ENCODE measurements at regions not wholly inside any gene's neighbourhood (a gene's known extent, or its start where the extent isn't known, plus 50 kb on each side); places are given as distances from the start of the nearest gene placed in this dataset.

- no peak for DNase-seq (ENCODE audit: low spot score)
- H3K9me3 ChIP-seq (ENCODE audit: low read length) = no peaks in the 10 kb centered on the region
- no peak overlapping the region for H2AFZ ChIP-seq (ENCODE audit: low read length)
- H3K4me3 ChIP-seq (ENCODE audit: low read depth, low read length, poor library complexity, severe bottlenecking) = no peak overlapping the region
- no peaks in the 10 kb centered on the region for H3K36me3 ChIP-seq (ENCODE audit: insufficient read depth, low read length)
- ChIA-PET POLR2A (no interaction called here), CTCF (ENCODE audit: unreplicated experiment) (interaction anchor here (0.7 kb wide), 1 partner anchor 65 kb away, joined by 3 read pairs; no protein-coding TSS in a partner anchor)
- H3K4me1 ChIP-seq (ENCODE audit: insufficient read depth, low read length, poor library complexity, severe bottlenecking) = no peaks in the 10 kb centered on the region
- H3K9me2 ChIP-seq (ENCODE audit: insufficient read depth, low read length) = no peaks in the 10 kb centered on the region
- H3K4me2 ChIP-seq (ENCODE audit: low read length) = no peak overlapping the region
- H3K27ac ChIP-seq (ENCODE audit: low read depth, low read length, poor library complexity, severe bottlenecking) = no peak overlapping the region
- BruUV-seq (replicated peaks) = no TSS peak
- TF ChIP-seq EZH2phosphoT487 (IDR thresholded peaks at IDR 0.05; ENCODE audit: borderline replicate concordance, low read depth, low read length) (no peak), CTCF (conservative IDR thresholded peaks at IDR 0.05; ENCODE audit: low read length) (no peak)
- H3K79me2 ChIP-seq (ENCODE audit: insufficient read depth, low read depth, low read length) = no peaks in the 10 kb centered on the region
- intact Hi-C loops (cut with micrococcal nuclease; ENCODE audit: unreplicated experiment) = no loop called here
- H4K20me1 ChIP-seq (ENCODE audit: insufficient read depth, low read length) = no peaks in the 10 kb centered on the region
These were observed 199.8 kb upstream of the SFRP2 start for GRCh38 chr4:153988492-153989363.

GRCh38 chr4:153987291-153987690 is 198.4 kb upstream of the SFRP2 start:
- no peak for TF ChIP-seq EZH2phosphoT487 (IDR thresholded peaks at IDR 0.05; ENCODE audit: borderline replicate concordance, low read depth, low read length)
- TF ChIP-seq CTCF (conservative IDR thresholded peaks at IDR 0.05; ENCODE audit: low read length) = no peak
- Histone ChIP-seq H2AFZ (ENCODE audit: low read length) (no peak overlapping the region), H3K27ac (ENCODE audit: low read depth, low read length, poor library complexity, severe bottlenecking) (no peak overlapping the region), H3K79me2 (ENCODE audit: insufficient read depth, low read depth, low read length) (no peaks in the 10 kb centered on the region), H3K4me2 (ENCODE audit: low read length) (no peak overlapping the region), H3K9me3 (ENCODE audit: low read length) (no peaks in the 10 kb centered on the region), H3K4me1 (ENCODE audit: insufficient read depth, low read length, poor library complexity, severe bottlenecking) (no peaks in the 10 kb centered on the region), H3K36me3 (ENCODE audit: insufficient read depth, low read length) (no peaks in the 10 kb centered on the region), H4K20me1 (ENCODE audit: insufficient read depth, low read length) (no peaks in the 10 kb centered on the region), H3K9me2 (ENCODE audit: insufficient read depth, low read length) (no peaks in the 10 kb centered on the region), H3K4me3 (ENCODE audit: low read depth, low read length, poor library complexity, severe bottlenecking) (no peak overlapping the region)
- BruUV-seq (replicated peaks) = no TSS peak
- no peak for DNase-seq (ENCODE audit: low spot score)
- intact Hi-C loops (cut with micrococcal nuclease; ENCODE audit: unreplicated experiment) = no loop called here
- CTCF ChIA-PET (ENCODE audit: unreplicated experiment) = no interaction called here
- POLR2A ChIA-PET = interaction anchor here (0.6 to 1.4 kb wide), 2 partner anchors 13 to 352 kb away, joined by 3 read pairs; no protein-coding TSS in a partner anchor

DNA sequence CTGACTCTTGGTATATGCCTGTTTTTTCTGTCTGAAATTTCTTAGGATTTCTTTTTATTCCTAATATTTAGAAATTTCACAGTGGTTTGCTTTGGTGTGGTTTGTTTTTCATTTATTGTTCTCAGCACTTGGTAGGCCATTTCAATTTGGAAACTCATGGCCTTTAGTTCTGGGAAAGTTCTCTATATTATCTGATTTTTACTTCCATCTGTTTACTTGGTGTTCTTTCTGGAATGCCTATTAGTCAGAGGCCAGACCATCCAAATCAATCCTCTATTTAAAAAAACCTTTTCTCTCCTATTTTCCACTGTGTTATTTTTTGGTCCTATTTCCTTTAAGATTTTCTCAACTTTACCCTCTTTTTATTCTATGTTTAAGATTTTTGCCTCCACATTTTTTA is 188.1 kb upstream of the SFRP2 start:
- Histone ChIP-seq H3K27ac (ENCODE audit: low read depth, low read length, poor library complexity, severe bottlenecking) (no peak overlapping the region), H3K4me2 (ENCODE audit: low read length) (no peak overlapping the region), H3K79me2 (ENCODE audit: insufficient read depth, low read depth, low read length) (no peaks in the 10 kb centered on the region), H3K9me3 (ENCODE audit: low read length) (no peaks in the 10 kb centered on the region), H2AFZ (ENCODE audit: low read length) (no peak overlapping the region), H3K36me3 (ENCODE audit: insufficient read depth, low read length) (no peaks in the 10 kb centered on the region), H4K20me1 (ENCODE audit: insufficient read depth, low read length) (no peaks in the 10 kb centered on the region), H3K9me2 (ENCODE audit: insufficient read depth, low read length) (no peaks in the 10 kb centered on the region), H3K4me3 (ENCODE audit: low read depth, low read length, poor library complexity, severe bottlenecking) (no peak overlapping the region), H3K4me1 (ENCODE audit: insufficient read depth, low read length, poor library complexity, severe bottlenecking) (no peaks in the 10 kb centered on the region)
- BruUV-seq (replicated peaks) = no TSS peak
- intact Hi-C loops (cut with micrococcal nuclease; ENCODE audit: unreplicated experiment) = no loop called here
- no peak for TF ChIP-seq CTCF (conservative IDR thresholded peaks at IDR 0.05; ENCODE audit: low read length)
- no peak for TF ChIP-seq EZH2phosphoT487 (IDR thresholded peaks at IDR 0.05; ENCODE audit: borderline replicate concordance, low read depth, low read length)
- ChIA-PET CTCF (ENCODE audit: unreplicated experiment) (no interaction called here), POLR2A (no interaction called here)
- no peak for DNase-seq (ENCODE audit: low spot score)

Measured in OCI-LY7 (cell line).